Right ventricle myocardium superior (tissue), 1 donor: ENCODE measurements at regions not wholly inside any gene's neighbourhood (a gene's known extent, or its start where the extent isn't known, plus 50 kb on each side); places are given as distances from the start of the nearest gene placed in this dataset.
"Not testable (repeated sequence)": the region's sequence is repeated elsewhere in the genome, so short reads cannot be mapped to it uniquely, and the experiment has no call there.

Experiments
- ATAC-seq: fragments of 200-7000 bp; cut with Tn5 transposase; one replicate; pipeline ENCODE4 v1.9.1; 2020; ENCODE audit warnings: mild to moderate bottlenecking; ENCODE audit not compliant: poor library complexity
- DNase-seq: peaks from one replicate; pipeline ENCODE4 v3.0.0-alpha.2; 2020
- intact Hi-C: fragments of 100-400 bp; cut with DNase I; formaldehyde crosslinking; loops from one replicate; pipeline ENCODE4 v1.11.2; 2022
- donor health status: DM: no; HTN: yes; CAD: no; lungs with severe emphysema.

DNA sequence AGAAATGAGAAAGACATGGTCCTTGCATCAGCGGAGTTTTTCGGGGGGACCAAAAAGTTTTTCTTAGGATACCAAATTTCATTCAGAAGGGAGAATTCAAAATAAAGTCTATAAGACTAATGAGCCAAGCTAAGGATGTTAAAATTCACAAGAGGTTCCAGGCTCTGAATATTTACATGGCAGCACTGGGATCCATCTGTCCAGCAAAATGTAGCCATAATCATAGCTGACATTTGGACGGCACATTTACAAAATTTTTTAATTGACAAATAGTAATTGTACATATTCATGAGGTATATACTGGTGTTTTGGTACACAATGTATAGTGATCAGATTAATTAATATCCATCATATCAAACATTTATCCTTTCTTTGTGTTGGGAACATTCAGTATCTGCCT is 107.9 kb downstream of the ZNF648 start:
- ATAC-seq (no peak), DNase-seq (no peak)
- intact Hi-C loops = no loop called here

DNA sequence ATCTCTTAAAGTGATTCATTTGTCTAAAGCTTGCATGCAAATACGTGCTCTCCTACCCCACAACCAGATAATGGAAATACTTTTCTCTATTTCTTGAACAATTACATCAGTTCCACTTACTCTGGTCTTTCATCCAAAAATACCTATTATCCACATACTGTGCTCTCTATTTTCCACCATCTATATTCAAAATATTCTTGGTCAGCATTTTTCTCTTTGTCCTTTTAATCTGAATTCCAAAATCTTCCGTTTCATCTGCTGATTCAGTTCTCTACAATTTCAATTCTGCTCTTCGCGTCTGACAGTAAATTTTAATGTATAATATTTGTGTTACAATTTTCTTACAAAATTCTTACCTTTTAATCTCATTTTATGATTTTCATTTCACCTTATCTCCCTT is 110.3 kb downstream of the ZNF648 start:
- intact Hi-C loops = no loop called here
- no peak for DNase-seq
- ATAC-seq = no peak

DNA sequence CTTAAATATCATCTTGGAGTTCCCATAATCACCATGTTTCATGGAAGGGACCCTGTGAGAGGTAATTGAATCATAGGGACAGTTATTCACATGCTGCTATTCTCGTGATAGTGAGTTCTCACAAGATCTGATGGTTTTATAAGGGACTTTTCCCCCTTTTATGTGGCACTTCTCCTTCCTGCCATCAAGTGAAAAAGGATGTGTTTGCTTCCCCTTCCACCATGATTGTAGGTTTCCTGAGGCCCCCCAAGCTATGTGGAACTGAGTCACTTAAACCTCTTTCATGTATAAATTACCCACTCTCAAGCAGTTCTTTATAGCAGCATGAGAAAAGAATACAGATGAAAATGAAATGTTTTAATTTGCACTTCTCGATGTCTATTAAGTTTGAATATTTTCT is 112.0 kb downstream of the ZNF648 start:
- ATAC-seq (no peak), DNase-seq (no peak)
- intact Hi-C loops = no loop called here

DNA sequence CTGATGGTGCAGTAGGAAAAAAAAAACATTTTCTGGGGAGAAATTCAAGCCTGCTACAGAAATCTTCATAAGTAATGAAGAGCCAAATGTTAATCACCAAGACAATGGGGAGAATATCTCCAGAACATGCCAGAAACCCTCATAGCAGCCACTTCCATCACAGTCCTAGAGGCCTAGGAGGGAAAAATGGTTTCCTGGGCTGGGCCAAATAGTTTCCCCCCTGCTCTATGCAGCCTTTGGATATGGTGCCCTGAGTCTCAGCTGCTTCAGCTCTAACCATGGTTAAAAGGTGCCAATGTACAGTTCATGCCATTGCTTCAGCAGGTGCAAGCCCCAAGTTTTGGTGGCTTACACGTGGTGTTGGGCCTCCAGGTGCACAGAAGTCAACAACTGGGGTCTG is 113.1 kb downstream of the ZNF648 start:
- intact Hi-C loops = no loop called here
- ATAC-seq = no peak

DNA sequence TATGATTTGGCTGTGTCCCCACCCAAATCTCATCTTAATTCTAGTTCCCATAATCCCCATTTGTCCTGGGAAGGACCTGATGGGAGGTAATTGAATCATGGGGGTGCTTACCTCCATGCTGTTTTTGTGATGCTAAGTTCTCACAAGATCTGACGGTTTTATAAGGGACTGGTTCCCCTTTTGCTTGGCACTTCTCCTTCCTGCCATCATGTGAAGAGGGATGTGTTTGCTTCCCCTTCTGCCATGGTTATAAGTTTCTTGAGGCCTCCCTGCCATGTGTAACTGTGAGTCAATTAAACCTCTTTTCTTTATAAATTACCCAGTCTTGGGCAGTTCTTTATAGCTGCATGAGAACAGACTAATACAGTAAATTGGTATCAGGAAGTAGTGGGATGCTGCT is 114.1 kb downstream of the ZNF648 start:
- intact Hi-C loops = no loop called here
- ATAC-seq (no peak), DNase-seq (no peak)

More for the DNA sequence above, 113.1 kb downstream of the ZNF648 start:
- DNase-seq = no peak

DNA sequence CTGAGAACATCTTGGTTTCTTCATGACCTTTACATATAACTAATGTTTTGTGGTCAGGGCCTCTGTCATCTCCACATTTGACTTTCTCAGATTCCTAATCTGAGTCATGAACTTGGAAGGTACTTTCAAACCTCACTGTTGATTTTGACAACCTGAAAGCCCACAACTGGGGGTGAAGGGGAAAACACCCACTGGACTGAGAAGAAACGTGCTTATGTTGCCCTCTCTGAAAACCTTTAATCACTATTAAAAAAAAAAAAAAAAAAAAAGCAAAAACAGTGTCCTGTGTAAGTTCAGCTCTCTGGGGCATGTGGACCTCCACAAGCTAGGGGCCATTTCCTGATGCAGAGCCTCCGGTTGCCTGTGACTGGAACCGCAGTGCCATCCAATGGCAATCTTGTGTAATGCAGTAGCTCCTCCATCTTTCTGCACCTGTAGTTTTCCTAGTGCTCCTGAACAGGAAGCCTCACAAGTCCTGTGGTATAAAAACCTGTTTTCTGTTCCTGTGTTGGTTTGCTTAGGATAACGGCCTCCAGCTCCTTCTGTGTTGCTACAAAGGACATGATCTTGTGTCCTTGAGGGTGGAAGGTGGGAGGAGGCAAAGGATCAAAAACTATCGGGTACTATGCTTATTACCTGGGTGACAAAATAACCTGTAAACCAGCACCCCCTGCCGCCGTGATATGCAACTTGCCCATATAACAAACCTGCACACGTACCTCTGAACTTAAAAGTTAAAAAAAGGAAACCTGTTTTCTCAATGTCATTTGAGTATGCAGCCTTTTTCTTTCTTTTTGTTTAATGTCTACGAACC is 124.5 kb downstream of the ZNF648 start:
- intact Hi-C loops = loop anchor here (10.0 kb wide), 1 partner anchor 452 kb away; the partner anchor contains the start of gene CACNA1E
- ATAC-seq (peak; percentile 52), DNase-seq (no peak)

DNA sequence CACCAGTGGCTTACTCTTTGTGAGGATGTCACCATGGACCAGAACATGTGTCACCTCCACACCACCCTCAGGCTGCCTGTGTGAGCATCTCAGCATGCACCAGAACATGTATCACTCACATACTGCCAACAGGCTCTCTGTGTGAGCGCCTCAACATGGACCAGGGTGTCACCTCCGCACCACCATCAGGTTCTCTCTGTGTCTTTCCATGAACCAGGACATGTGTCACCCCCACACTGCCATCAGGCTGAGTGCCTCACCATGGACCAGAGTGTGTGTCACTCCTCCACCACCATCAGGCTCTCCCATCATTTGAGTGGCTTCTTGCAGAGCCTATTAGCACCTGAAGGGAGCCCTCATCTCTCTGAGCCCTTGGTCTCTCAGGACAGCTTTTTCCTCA is 125.2 kb downstream of the ZNF648 start:
- ATAC-seq = no peak
- no peak for DNase-seq
- intact Hi-C loops = loop anchor here (10.0 kb wide), 1 partner anchor 451 kb away; the partner anchor contains the start of gene CACNA1E

DNA sequence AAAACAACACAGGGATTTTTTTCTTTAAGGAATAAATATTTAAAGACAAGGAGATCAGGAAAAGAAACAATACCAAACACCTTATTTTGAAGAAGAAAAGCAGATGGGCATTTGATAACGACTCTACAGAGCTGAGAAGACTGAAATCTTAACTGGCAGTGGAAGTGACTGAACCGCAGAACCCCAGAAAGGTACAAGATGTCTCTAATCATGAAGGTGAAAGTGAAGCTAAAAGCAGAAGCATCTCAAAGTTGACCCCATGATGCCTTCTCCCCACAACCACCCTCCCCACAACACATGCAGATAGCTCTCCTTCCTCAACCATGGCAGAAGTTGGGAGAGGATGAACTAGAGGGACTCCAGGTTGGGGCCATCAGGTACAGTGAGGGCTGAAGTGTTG is 129.6 kb downstream of the ZNF648 start:
- ATAC-seq (no peak), DNase-seq (no peak)
- intact Hi-C loops = loop anchor here (10.0 kb wide), 1 partner anchor 447 kb away; the partner anchor contains the start of gene CACNA1E

DNA sequence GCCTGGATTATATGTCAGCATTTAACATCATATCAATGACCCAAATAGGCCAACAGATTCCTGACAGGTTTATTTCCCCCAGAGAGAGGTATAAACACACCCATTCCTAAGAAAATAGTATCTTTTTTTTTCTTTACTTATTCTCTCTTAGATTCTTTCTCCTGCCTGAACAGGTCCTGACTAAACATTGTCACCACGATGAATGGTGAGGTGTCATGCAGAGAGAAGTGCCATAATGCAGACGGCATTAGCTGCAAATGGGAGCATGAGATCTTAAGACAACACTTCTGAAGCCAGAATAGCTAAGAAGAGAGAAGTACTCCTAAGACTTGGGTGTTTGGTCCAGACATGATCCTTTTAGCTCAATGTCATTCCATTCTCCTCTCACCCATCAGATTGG is 131.3 kb downstream of the ZNF648 start:
- no peak for DNase-seq
- no peak for ATAC-seq
- intact Hi-C loops = loop anchor here (10.0 kb wide), 1 partner anchor 445 kb away; the partner anchor contains the start of gene CACNA1E

DNA sequence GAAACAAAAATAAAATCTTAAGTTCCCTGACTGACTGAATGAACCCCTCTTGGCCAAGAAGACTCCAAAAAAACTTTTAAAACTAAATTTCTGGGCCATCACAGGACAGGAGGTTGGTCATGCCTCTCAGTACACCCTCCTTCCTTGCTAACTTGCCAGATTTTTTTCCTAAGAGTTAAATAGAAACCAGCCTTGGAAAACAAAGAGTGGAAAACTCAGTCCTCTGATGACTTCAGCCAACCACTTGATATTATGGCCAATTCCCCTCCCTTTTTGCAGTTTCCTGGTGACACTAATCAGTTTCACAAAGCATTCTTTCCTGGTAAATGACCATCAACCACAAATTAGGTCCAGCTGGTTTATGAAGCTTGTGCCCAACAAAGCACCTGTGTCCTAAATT is 134.8 kb downstream of the ZNF648 start:
- ATAC-seq (no peak), DNase-seq (no peak)
- intact Hi-C loops = no loop called here

DNA sequence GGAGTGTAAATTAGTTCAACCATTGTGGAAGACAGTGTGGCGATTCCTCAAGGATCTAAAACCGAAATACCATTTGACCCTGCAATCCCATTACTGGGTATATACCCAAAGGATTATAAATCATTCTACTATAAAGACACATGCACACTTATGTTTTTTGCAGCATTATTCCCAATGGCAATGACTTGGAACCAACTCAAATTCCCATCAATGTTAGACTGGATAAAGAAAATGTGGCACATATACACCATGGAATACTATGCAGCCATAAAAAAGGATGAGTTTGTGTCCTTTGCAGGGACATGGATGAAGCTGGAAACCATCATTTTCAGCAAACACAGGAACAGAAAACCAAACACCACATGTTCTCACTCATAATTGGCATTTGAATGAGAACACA is 137.5 kb downstream of the ZNF648 start:
- ATAC-seq, intact Hi-C loops: not testable (repeated sequence)

DNA sequence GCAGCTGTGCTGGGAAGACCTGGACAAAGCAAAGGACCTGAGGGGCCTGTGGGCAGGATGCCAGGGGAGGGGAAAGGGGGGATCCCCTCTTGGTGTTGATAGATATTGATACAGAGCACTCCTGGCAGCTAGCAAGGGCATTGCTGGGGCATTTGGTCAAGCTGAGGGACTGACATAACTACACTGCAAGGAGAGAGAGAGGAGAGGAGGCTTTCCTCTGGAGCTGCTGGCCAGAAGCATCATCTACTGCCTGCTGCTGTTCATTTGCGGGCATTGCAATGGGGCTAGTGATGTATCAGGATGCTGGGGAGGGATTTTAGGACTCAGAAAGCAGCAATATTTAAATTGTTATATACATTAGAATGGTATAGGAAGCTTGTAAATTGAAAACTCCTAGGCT is 142.0 kb downstream of the ZNF648 start:
- ATAC-seq = no peak
- DNase-seq = no peak
- intact Hi-C loops = no loop called here

More for the DNA sequence above, 137.5 kb downstream of the ZNF648 start:
- DNase-seq = not testable (repeated sequence)

DNA sequence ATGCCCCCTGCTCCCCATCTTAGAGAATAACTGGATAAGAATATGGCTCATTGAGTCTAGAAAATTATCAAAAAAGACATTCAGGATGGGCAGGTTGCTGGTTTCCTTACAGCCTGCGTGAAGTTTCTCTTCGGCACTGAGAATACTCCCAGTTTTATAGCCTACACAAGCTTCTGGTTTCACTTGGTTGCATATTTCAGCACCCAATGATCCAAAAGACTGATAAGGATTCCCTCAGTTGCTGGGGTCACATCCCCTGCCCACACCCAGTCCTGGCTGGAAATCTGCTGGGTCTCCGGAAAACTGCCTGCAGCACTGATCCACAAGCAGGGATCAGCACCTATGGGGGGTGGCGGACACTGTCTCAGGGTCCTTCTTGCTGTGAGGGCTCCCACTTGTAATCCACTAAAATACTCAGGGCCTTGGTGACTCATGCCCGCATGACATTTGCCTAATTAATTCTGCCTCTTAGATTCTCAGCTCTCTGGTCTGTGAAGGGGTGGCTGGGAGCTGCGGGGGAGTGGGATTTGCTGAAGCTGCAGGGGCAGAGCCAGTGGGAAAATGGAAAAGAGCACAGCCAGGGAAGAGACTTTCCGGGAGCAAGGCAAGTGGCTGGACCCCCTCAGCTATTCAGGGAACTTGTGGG is 142.5 kb downstream of the ZNF648 start:
- DNase-seq (no peak), ATAC-seq (no peak)
- intact Hi-C loops = no loop called here

DNA sequence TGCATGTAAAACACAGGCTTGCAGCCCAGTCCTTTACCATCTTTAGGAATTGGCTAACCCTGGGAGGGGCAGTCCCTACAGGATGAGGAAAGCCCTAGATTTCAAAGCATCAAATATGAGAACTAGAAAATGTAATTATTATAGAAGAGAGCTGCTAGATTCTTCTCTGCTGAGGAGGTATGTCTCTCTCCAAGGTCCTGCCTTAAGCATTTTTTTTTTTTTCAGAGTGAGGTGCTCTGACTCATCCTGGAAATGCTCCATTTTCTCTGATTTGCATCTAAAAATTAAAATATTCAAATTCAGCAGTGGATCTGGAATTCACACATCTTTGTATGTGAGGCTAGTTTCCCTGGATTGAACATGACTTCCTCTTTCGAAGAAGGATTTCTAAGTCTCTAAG is 149.8 kb downstream of the ZNF648 start:
- intact Hi-C loops = no loop called here
- DNase-seq (no peak), ATAC-seq (no peak)

DNA sequence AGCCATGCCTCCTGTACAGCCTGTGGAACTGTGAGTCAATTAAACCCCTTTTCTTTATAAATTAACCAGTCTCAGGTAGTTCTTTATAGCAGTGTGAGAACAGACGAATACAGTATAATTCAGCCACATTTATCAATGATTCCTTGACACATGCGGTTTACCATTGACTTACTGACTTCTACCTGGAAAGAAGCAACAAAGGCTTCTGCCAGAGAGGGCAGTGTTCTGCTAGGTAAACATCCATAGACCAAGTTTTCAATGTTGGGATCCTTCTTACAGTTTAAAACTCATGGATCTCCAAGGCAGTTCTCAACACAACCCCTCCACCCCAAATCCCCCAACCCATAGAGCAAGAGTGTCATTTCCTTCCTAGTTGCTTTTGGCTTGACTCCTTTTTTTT is 150.6 kb downstream of the ZNF648 start:
- intact Hi-C loops = no loop called here
- no peak for ATAC-seq
- DNase-seq = no peak

DNA sequence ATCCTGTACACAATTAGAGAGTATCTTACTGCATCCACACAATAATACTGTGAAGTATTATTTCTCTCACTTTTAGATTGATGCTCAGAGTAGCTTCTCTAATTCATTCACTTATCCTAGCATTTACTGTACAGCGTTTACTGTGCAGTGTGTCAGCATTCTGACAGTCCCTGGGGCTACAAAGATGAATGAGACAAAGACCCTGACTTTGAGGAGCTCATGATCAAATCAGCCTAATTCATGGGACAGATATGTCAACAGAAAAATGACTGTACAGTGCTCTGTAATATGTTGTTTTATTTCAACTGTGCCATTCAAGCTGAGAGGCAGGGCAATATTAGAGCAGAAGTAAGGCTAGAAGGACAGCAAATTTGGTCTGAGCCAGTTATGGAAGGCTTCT is 152.5 kb downstream of the ZNF648 start:
- DNase-seq (no peak), ATAC-seq (no peak)
- intact Hi-C loops = no loop called here

DNA sequence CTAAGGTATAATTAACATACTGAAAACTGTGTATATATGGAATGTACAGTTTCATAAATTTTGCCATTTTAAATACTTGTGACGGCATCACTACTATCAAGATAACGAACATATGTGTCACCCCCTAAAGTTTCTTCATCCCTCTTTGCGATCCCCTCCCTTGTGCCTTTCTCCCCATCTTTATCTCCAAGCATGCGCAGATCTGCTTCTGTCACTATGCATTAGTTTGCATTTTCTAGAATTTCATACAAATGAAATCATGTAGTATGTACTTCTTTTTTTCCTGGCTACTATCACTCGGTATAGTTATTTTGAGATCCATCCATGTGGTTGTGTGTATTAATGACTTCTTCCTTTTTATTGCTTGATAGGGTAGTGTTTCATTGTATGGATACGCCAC is 154.9 kb downstream of the ZNF648 start:
- ATAC-seq (no peak), DNase-seq (no peak)
- intact Hi-C loops = no loop called here

DNA sequence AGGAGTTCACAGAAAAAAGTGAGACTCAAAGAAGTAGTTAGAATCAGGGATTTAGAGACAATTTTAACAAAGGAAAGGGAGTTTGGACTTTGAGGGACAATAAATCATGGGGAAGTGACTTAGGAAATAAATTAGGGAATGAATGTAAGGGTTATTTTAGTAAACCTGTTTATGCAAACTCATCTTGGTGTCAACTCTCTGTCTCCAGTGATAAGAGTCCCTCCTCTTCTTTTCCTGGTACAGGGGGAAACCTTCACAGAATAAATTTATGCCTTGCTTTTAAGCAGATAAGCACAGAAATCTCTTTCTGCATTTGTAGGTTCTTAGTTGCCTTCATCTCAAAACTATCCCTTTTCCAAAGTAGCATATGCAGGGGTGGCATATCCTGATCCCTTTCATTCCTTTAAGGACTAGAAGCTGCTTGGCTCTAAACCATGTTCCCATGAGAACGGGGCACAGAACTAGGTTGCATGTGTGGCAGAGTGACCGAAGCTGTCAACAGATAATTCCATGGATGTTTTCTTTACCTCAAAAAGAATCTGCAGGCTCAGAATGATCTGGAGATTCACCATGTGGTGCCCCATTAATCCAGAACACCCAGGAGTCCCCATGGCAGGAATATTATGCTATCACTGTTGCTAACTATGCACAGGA is 155.4 kb downstream of the ZNF648 start:
- no peak for DNase-seq
- ATAC-seq = no peak
- intact Hi-C loops = no loop called here

DNA sequence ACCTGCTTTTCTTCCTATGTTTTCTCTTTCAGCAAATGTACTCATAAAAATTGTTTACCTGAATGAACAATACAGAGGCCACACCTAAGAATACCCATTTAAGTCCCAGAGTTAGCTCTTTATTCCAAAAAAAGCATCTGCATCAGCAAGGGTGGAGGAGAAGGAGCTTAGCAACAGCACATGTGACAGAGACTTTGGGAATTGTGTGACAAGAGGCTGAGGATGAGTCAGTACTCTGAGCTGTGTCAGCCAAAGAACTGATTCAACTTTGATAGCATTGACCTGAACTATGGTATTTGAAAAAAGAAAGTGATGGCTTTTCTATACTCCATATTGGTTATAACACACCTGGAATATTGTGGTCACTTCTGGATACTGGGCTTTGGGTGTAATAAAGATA is 162.7 kb downstream of the ZNF648 start:
- no peak for ATAC-seq
- no peak for DNase-seq
- intact Hi-C loops = no loop called here

DNA sequence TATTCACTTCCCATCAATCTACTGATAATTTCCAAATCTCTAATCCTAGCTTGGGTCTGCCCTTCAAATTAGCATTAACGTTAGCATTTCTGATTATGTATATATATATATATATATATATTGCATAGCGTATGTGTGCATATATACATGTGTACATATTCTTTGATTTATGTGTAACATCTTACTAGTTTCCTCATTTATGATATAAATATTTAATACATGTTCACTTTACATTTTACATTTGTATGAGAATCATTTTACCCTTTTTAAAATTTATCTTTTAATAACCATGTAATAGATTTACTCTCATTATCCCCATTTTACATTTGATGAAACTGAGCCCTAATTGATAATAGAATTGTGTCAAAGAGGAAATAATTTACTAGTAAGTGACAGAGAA is 164.7 kb downstream of the ZNF648 start:
- DNase-seq (no peak), ATAC-seq (no peak)
- intact Hi-C loops = no loop called here
